ENCODE measurements at regions not wholly inside any gene's neighbourhood (a gene's known extent, or its start where the extent isn't known, plus 50 kb on each side); places are given as distances from the start of the nearest gene placed in this dataset.

DNA sequence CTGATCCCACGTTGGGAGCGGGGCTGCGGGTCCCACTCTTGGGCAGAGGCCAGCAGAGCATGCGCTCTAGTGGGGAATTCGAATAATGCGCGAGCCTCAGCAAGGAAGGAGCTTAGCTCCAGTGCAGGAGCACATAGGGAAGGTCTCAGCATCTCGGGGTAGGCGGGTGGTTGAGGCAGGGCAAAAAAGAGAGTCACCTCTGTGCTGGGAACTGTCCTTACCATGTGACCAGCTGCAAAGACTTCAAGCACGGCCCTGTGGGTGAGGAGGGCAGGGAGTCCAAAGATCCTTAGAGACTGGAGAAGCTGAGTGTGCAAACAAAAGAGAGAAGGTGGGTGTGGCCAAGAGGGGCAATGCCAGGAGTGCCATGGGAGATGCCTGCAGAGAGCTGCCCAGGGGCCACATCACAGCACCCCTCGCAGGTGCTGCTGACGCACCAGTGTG is 79.2 kb upstream of the CD93 start:
- no peak for DNase-seq
- intact Hi-C loops (cut with micrococcal nuclease), result no loop called here

DNA sequence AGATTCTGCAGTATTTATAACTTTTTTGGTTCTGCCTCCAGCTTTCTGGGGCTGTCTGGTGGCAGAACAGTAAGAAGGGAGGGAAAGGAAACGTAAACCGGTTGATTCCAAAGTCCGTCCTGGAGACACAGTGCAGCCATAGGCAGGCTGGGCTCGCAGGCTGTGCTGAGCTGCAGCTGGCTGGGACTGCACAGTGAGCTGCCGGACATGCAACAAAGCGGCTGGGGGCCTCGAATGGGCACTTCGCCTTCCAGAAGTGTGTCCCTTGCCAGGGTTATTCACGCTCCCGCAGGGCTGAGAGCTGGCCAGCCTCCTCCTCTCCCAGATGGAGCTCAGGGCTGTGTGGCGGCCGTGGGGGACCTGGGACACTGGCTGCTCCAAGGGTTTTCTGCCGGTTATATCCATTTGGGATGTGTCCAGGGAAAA is 78.1 kb upstream of the CD93 start:
- Mint-ChIP-seq H3K36me3 (no peaks in the 10 kb centered on the region), H3K4me1 (peaks cover 12 to 19% (median 14%) of the 10 kb centered on the region in 4 donors), H3K9me3 (peaks cover 0 to 2% (median 0%) of the 10 kb centered on the region in 8 donors), H3K27ac (no peak overlapping the region), H3K4me3 (no peak overlapping the region), H3K27me3 (no peaks in the 10 kb centered on the region)
- Histone ChIP-seq H3K4me3 (ENCODE audit: low read length in 2 of 2) (no peak overlapping the region), H3K4me1 (ENCODE audit: insufficient read depth, low read length) (peaks cover 25% of the 10 kb centered on the region), H3K27me3 (ENCODE audit: insufficient read depth, low read length) (no peaks in the 10 kb centered on the region), H3K27ac (ENCODE audit: low read depth, low read length) (no peak overlapping the region), H3K9me3 (ENCODE audit: control insufficient read depth in 1 of 2, low read length in 2 of 2) (no peaks in the 10 kb centered on the region), H3K36me3 (ENCODE audit: insufficient read depth, low read length) (no peaks in the 10 kb centered on the region)
- ChIA-PET CTCF (ENCODE audit: partially characterized antibody) (no interaction called here), POLR2A (ENCODE audit: partially characterized antibody) (no interaction called here)
- DNase-seq, result no peak
- intact Hi-C loops (cut with micrococcal nuclease), result no loop called here

More for the DNA sequence above, 79.2 kb upstream of the CD93 start:
- Histone ChIP-seq H3K27ac (ENCODE audit: low read depth, low read length) (no peak overlapping the region), H3K4me1 (ENCODE audit: insufficient read depth, low read length) (peaks cover 17% of the 10 kb centered on the region), H3K9me3 (ENCODE audit: control insufficient read depth in 1 of 2, low read length in 2 of 2) (no peaks in the 10 kb centered on the region), H3K4me3 (ENCODE audit: low read length in 2 of 2) (no peak overlapping the region), H3K36me3 (ENCODE audit: insufficient read depth, low read length) (no peaks in the 10 kb centered on the region), H3K27me3 (ENCODE audit: insufficient read depth, low read length) (no peaks in the 10 kb centered on the region)
- H3K27ac Mint-ChIP-seq, result no peak overlapping the region
- CTCF ChIA-PET (ENCODE audit: partially characterized antibody), result no interaction called here
- H3K4me1 Mint-ChIP-seq, result peaks cover 3 to 7% (median 3%) of the 10 kb centered on the region in 4 donors
- H3K9me3 Mint-ChIP-seq, result peaks cover 0 to 2% (median 0%) of the 10 kb centered on the region in 8 donors
- no peaks in the 10 kb centered on the region for H3K36me3 Mint-ChIP-seq
- H3K27me3 Mint-ChIP-seq, result no peaks in the 10 kb centered on the region
- no peak overlapping the region for H3K4me3 Mint-ChIP-seq
- POLR2A ChIA-PET (ENCODE audit: partially characterized antibody), result no interaction called here

GRCh38 chr20:23163562-23163961 is 77.4 kb upstream of the CD93 start:
- Mint-ChIP-seq H3K36me3 (no peaks in the 10 kb centered on the region), H3K27me3 (no peaks in the 10 kb centered on the region), H3K4me3 (no peak overlapping the region), H3K4me1 (peaks cover 15 to 25% (median 18%) of the 10 kb centered on the region in 4 donors), H3K27ac (no peak overlapping the region), H3K9me3 (peaks cover 0 to 2% (median 0%) of the 10 kb centered on the region in 8 donors)
- Histone ChIP-seq H3K36me3 (ENCODE audit: insufficient read depth, low read length) (no peaks in the 10 kb centered on the region), H3K4me3 (ENCODE audit: low read length in 2 of 2) (no peak overlapping the region), H3K27me3 (ENCODE audit: insufficient read depth, low read length) (no peaks in the 10 kb centered on the region), H3K27ac (ENCODE audit: low read depth, low read length) (no peak overlapping the region), H3K9me3 (ENCODE audit: control insufficient read depth in 1 of 2, low read length in 2 of 2) (no peaks in the 10 kb centered on the region), H3K4me1 (ENCODE audit: insufficient read depth, low read length) (peaks cover 25% of the 10 kb centered on the region)
- ChIA-PET POLR2A (ENCODE audit: partially characterized antibody) (no interaction called here), CTCF (ENCODE audit: partially characterized antibody) (no interaction called here)
- DNase-seq, result no peak
- intact Hi-C loops (cut with micrococcal nuclease), result no loop called here

DNA sequence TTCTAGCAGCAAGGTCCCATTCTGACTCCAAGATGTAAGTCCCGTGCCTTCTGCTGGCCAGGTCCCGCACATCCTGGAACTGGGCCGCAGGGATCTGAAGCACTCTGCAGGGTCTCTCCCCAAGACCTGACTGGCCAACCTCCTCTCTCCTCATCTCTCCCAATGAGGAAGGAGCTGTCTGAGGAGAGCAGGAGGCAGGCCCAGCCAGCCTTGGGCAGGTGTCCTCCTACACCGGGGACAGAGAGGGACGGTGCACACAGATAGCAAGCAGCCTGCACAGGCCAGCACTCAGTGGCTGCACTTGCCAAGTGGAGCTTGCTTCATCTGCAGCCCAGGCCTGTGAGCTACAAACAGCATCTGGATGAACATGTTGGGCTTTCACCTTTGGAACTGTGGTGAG is 76.8 kb upstream of the CD93 start:
- POLR2A ChIA-PET (ENCODE audit: partially characterized antibody), result no interaction called here
- CTCF ChIA-PET (ENCODE audit: partially characterized antibody), result no interaction called here
- no peak for DNase-seq
- H3K27ac Mint-ChIP-seq, result no peak overlapping the region
- H3K27ac ChIP-seq (ENCODE audit: low read depth, low read length), result no peak overlapping the region
- H3K9me3 Mint-ChIP-seq, result peaks cover 0 to 2% (median 0%) of the 10 kb centered on the region in 8 donors
- no peaks in the 10 kb centered on the region for H3K27me3 Mint-ChIP-seq
- intact Hi-C loops (cut with micrococcal nuclease), result no loop called here
- no peak overlapping the region for H3K4me3 ChIP-seq (ENCODE audit: low read length in 2 of 2)
- peaks cover 25% of the 10 kb centered on the region for H3K4me1 ChIP-seq (ENCODE audit: insufficient read depth, low read length)
- H3K4me1 Mint-ChIP-seq, result peaks cover 15 to 26% (median 20%) of the 10 kb centered on the region in 4 donors
- H3K9me3 ChIP-seq (ENCODE audit: control insufficient read depth in 1 of 2, low read length in 2 of 2), result no peaks in the 10 kb centered on the region
- H3K36me3 ChIP-seq (ENCODE audit: insufficient read depth, low read length), result no peaks in the 10 kb centered on the region
- H3K4me3 Mint-ChIP-seq, result no peak overlapping the region
- H3K36me3 Mint-ChIP-seq, result no peaks in the 10 kb centered on the region
- H3K27me3 ChIP-seq (ENCODE audit: insufficient read depth, low read length), result no peaks in the 10 kb centered on the region

DNA sequence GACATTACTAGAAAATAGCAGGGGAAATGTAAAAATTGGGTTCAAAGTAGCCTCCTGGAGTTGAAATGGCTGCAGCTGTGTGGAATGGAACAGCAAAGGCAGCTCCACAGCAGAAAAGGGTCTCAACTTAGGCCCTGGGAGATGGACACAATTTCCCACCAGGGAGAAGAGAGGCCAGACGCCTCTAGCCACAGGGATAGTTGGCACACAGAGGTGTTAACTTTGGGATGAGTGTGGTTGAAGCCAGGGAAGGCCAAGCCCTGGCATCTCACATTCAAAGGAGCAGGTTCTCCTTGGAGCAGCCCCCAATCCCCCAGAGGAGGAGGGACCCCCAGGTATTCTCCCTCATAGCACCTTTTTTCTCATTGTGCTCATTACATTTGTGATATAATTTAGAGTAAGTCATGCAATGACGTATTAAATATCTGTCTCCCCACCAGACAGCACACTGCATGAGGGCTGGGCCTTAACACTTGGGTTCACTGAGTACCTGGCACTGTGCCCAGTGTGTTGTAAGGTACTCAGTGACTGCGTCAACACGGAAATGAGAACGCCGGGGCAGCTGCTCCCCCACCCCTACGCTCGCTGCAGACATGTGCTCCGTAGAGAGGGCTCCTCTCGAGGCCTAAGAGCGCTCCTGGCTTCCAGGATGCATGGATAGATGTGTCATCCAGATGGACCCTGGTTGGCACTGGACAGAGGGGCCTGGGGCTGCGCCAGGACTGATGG is 76.0 kb upstream of the CD93 start:
- Histone ChIP-seq H3K4me3 (ENCODE audit: low read length in 2 of 2) (no peak overlapping the region), H3K36me3 (ENCODE audit: insufficient read depth, low read length) (no peaks in the 10 kb centered on the region), H3K27ac (ENCODE audit: low read depth, low read length) (no peak overlapping the region), H3K4me1 (ENCODE audit: insufficient read depth, low read length) (peaks cover 25% of the 10 kb centered on the region), H3K27me3 (ENCODE audit: insufficient read depth, low read length) (no peaks in the 10 kb centered on the region), H3K9me3 (ENCODE audit: control insufficient read depth in 1 of 2, low read length in 2 of 2) (no peaks in the 10 kb centered on the region)
- intact Hi-C loops (cut with micrococcal nuclease), result no loop called here
- ChIA-PET POLR2A (ENCODE audit: partially characterized antibody) (no interaction called here), CTCF (ENCODE audit: partially characterized antibody) (no interaction called here)
- peaks cover 15 to 26% (median 20%) of the 10 kb centered on the region in 4 donors for H3K4me1 Mint-ChIP-seq
- H3K27ac Mint-ChIP-seq, result no peak overlapping the region
- peak in 1 of 5 donors; percentile 40 for DNase-seq
- peaks cover 0 to 2% (median 0%) of the 10 kb centered on the region in 8 donors for H3K9me3 Mint-ChIP-seq
- no peak overlapping the region for H3K4me3 Mint-ChIP-seq
- H3K36me3 Mint-ChIP-seq, result no peaks in the 10 kb centered on the region
- no peaks in the 10 kb centered on the region for H3K27me3 Mint-ChIP-seq

DNA sequence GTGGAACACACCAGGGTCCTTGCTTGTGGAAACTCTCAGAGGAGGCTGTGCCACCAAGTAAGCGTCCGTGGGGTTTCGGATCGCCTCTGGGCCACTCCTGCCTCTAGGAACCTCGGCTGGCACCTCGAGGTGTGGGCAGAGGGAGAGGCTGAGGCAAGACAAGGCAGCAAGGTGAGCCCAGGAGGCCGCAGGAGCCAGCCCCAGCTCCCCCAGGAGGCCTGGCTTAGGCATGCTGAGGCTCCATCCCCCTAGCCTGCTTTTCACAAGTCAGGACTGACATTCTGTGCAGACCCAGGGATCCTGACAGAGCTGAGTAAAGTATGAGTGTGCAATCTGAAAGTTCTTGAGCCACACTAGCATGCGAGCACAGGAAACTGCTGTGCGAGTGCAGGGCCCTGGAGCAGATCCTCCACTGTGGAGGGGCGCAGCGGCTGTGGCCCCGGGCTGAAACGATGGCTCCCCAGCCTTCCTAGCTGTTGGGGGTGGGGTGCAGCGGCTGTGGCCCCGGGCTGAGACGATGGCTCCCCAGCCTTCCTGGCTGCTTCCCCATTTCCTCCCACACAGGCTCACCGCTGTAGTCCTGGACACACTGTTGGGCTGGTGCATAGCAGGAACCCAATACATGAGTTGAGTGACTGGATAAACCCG is 75.2 kb upstream of the CD93 start:
- Histone ChIP-seq H3K9me3 (ENCODE audit: control insufficient read depth in 1 of 2, low read length in 2 of 2) (no peaks in the 10 kb centered on the region), H3K27me3 (ENCODE audit: insufficient read depth, low read length) (no peaks in the 10 kb centered on the region), H3K36me3 (ENCODE audit: insufficient read depth, low read length) (no peaks in the 10 kb centered on the region), H3K4me3 (ENCODE audit: low read length in 2 of 2) (no peak overlapping the region), H3K4me1 (ENCODE audit: insufficient read depth, low read length) (peaks cover 25% of the 10 kb centered on the region), H3K27ac (ENCODE audit: low read depth, low read length) (no peak overlapping the region)
- intact Hi-C loops (cut with micrococcal nuclease), result no loop called here
- DNase-seq, result no peak
- Mint-ChIP-seq H3K36me3 (no peaks in the 10 kb centered on the region), H3K27ac (no peak overlapping the region), H3K9me3 (peaks cover 0 to 2% (median 0%) of the 10 kb centered on the region in 8 donors), H3K4me1 (peaks cover 15 to 26% (median 20%) of the 10 kb centered on the region in 4 donors), H3K27me3 (no peaks in the 10 kb centered on the region), H3K4me3 (no peak overlapping the region)
- ChIA-PET CTCF (ENCODE audit: partially characterized antibody) (no interaction called here), POLR2A (ENCODE audit: partially characterized antibody) (no interaction called here)

DNA sequence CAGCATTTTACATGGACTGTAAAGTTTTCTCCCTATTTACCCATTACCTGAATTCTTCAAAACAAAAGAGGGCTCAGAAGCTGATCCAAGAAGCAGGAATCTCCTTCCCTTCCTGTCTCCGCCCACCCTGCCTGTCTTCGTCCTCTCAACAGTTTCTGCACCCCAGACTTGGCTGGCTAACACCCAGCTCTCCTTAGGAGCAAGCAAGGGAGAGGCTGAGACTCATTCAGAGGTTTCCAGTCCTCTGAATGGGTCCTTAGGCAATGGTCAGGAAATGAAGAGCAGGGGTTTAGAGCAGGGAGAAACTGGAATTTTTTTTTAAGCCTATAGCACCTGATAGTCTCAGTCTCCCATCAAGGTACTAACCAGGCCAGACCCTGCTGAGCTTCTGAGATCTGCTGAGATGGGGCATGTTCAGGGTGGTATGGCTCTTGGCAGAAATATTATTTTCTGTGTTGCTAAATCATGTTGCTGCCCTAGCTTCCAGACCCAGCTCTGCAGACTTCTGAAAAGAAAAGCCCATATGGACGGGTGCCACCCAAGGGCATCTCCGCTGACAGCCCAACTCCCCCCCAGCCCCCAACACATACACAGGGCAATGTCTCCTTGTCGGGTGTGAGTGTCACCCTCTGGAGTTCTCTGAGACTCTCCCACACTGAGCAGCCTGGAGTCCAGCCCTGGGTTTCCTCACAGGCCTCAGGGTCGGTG is 74.6 kb upstream of the CD93 start:
- ChIA-PET CTCF (ENCODE audit: partially characterized antibody) (no interaction called here), POLR2A (ENCODE audit: partially characterized antibody) (no interaction called here)
- Mint-ChIP-seq H3K36me3 (no peaks in the 10 kb centered on the region), H3K27ac (peak overlapping the region in 3 of 7 donors; percentile 39 to 88 (median 57)), H3K4me1 (peaks cover 15 to 26% (median 20%) of the 10 kb centered on the region in 4 donors), H3K9me3 (no peaks in the 10 kb centered on the region), H3K4me3 (peak overlapping the region in 3 of 8 donors; percentile 4 to 55 (median 41)), H3K27me3 (no peaks in the 10 kb centered on the region)
- peaks cover 25% of the 10 kb centered on the region for H3K4me1 ChIP-seq (ENCODE audit: insufficient read depth, low read length)
- H3K27ac ChIP-seq (ENCODE audit: low read depth, low read length), result no peak overlapping the region
- no peak for DNase-seq
- H3K4me3 ChIP-seq (ENCODE audit: low read length in 2 of 2), result no peak overlapping the region
- no peaks in the 10 kb centered on the region for H3K27me3 ChIP-seq (ENCODE audit: insufficient read depth, low read length)
- no peaks in the 10 kb centered on the region for H3K36me3 ChIP-seq (ENCODE audit: insufficient read depth, low read length)
- no peaks in the 10 kb centered on the region for H3K9me3 ChIP-seq (ENCODE audit: control insufficient read depth in 1 of 2, low read length in 2 of 2)
- intact Hi-C loops (cut with micrococcal nuclease), result no loop called here
